H1 (cell line): ENCODE measurements at regions not wholly inside any gene's neighbourhood (a gene's known extent, or its start where the extent isn't known, plus 50 kb on each side); places are given as distances from the start of the nearest gene placed in this dataset.

Source experiments
- BACH1 ChIP-seq: IDR thresholded peaks from 2 replicates; pipeline ENCODE4 v1.6.1; 2012; ENCODE audit warnings: low read length, improper control_type of control experiment
- CTCF ChIP-seq, 3 experiments: IDR thresholded peaks; 1 replicate in 2 of 3; 2 replicates in 1 of 3; pipeline versions ENCODE4 v1.5.1 to v1.6.1; 2011; ENCODE audit warnings: low read length in 3 of 3, mild to moderate bottlenecking in 3 of 3, inconsistent platforms in 2 of 3, low read depth in 1 of 3, moderate library complexity in 1 of 3; ENCODE audit not compliant: insufficient read depth in 1 of 3; ENCODE audit errors: control extremely low read depth in 1 of 3
- EZH2 ChIP-seq: fragments of 200-600 bp; sonication (generic); IDR thresholded peaks from 2 replicates; pipeline ENCODE4 v1.7.1; 2012; ENCODE audit warnings: low read depth, mild to moderate bottlenecking, moderate library complexity, low read length, inconsistent platforms; ENCODE audit not compliant: severe bottlenecking
- RBBP5 ChIP-seq: IDR thresholded peaks from 2 replicates; pipeline ENCODE4 v1.7.1; 2012; ENCODE audit warnings: low read depth, mild to moderate bottlenecking, inconsistent platforms, low read length, moderate library complexity, borderline replicate concordance
- SAP30 ChIP-seq: fragments of 300-600 bp; sonication (generic); IDR thresholded peaks from 2 replicates; pipeline ENCODE4 v1.7.1; 2012; ENCODE audit warnings: low read length, moderate library complexity, mild to moderate bottlenecking, inconsistent platforms; ENCODE audit not compliant: insufficient read depth, insufficient replicate concordance
- SIN3A ChIP-seq, 2 experiments: IDR thresholded peaks in 1 of 2; conservative IDR thresholded peaks in 1 of 2; 2 replicates each; pipeline ENCODE4 v1.6.1; 2011 to 2012; ENCODE audit warnings: low read length in 2 of 2, improper control_type of control experiment in 1 of 2, low read depth in 1 of 2, mild to moderate bottlenecking in 1 of 2
- SP2 ChIP-seq: IDR thresholded peaks from 2 replicates; pipeline ENCODE4 v1.6.1; 2012; ENCODE audit warnings: mild to moderate bottlenecking, low read length, inconsistent platforms
- TAF1 ChIP-seq: IDR thresholded peaks from 2 replicates; pipeline ENCODE4 v1.6.1; 2011; ENCODE audit warnings: mild to moderate bottlenecking, low read depth, low read length
- TAF7 ChIP-seq: optimal IDR thresholded peaks from 2 replicates; pipeline ENCODE3; 2011; ENCODE audit warnings: low read depth, mild to moderate bottlenecking, inconsistent platforms, low read length, moderate library complexity, borderline replicate concordance
- YY1 ChIP-seq: IDR thresholded peaks from 2 replicates; pipeline ENCODE4 v1.6.1; 2011; ENCODE audit warnings: low read depth, mild to moderate bottlenecking, low read length

GRCh38 chr10:6919077-6919476, 339.0 kb upstream of the PRKCQ start:
- TF ChIP-seq CTCF (IDR thresholded peaks at IDR 0.05; ENCODE audit: control extremely low read depth in 1 of 3, insufficient read depth in 1 of 3, low read depth in 1 of 3, low read length in 3 of 3) (no peak), BACH1 (no peak), RBBP5 (no peak), TAF1 (no peak), EZH2 (no peak), TAF7 (no peak), SAP30 (no peak), SIN3A (conservative IDR thresholded peaks at IDR 0.05 in 1 of 2, IDR thresholded peaks at IDR 0.05 in 1 of 2; ENCODE audit: low read depth in 1 of 2, low read length in 2 of 2) (no peak), SP2 (no peak), YY1 (no peak)
